Adrenal gland (tissue), 9 donors: ENCODE measurements at regions not wholly inside any gene's neighbourhood (a gene's known extent, or its start where the extent isn't known, plus 50 kb on each side); places are given as distances from the start of the nearest gene placed in this dataset.

Experiments used
- DNase-seq, 7 donors: peaks; one replicate each; pipeline ENCODE4 v3.0.0-alpha.2; 2019 to 2020
- H3K27ac ChIP-seq, 5 donors: fragments of 200-600 bp; sonication (generic) in 4 of 5; 1 replicate in 3 of 5; 2 replicates in 2 of 5; pipeline versions ENCODE4 v1.5.1 to v1.8.0; 2016 to 2020; ENCODE audit warnings: mild to moderate bottlenecking in 1 of 5
- H3K27me3 ChIP-seq: fragments of 200-600 bp; 2 replicates; pipeline ENCODE4 v1.8.0; 2021
- H3K36me3 ChIP-seq, 2 donors: fragments of 200-600 bp; replicated peaks in 1 of 2; 1 replicate in 1 of 2; 2 replicates in 1 of 2; pipeline versions ENCODE4 v1.5.1 to v1.8.0; 2018 to 2022
- H3K4me1 ChIP-seq, 2 donors: fragments of 200-600 bp; replicated peaks in 1 of 2; 1 replicate in 1 of 2; 2 replicates in 1 of 2; pipeline versions ENCODE4 v1.5.1 to v1.8.0; 2018 to 2021
- H3K4me3 ChIP-seq, 4 donors: fragments of 200-600 bp; sonication (generic) in 3 of 4; one replicate each; pipeline ENCODE4 v1.5.1; 2016 to 2018
- H3K9me3 ChIP-seq, 3 donors: fragments of 200-600 bp; sonication (generic) in 1 of 3; replicated peaks in 1 of 3; 1 replicate in 2 of 3; 2 replicates in 1 of 3; pipeline versions ENCODE4 v1.5.1 to v1.8.0; 2016 to 2021
- CTCF ChIP-seq, 6 experiments: fragments of 450-650 bp in 4 of 6; fragments of 200-600 bp in 2 of 6; sonication (generic) in 1 of 6; IDR thresholded peaks; 1 replicate in 5 of 6; 2 replicates in 1 of 6; pipeline versions ENCODE4 v1.5.1 to v1.8.0; 2016 to 2021; ENCODE audit warnings: antibody characterized with exemption in 6 of 6, mild to moderate bottlenecking in 2 of 6, moderate library complexity in 1 of 6
- POLR2A ChIP-seq, 2 donors: fragments of 450-650 bp; IDR thresholded peaks; one replicate each; pipeline ENCODE4 v1.6.1; 2017; ENCODE audit warnings: antibody characterized with exemption in 2 of 2, mild to moderate bottlenecking in 2 of 2, moderate library complexity in 1 of 2
- WGBS, 4 donors: extraction: QIAGEN DNeasy Blood & Tissue Kit in 2 of 4; methylation state at CpG; one replicate each; pipeline versions ENCODE4 v1.1.5 to v1.1.7; 2013 to 2017; 5-methylcytosine and 5-hydroxymethylcytosine counted together
- intact Hi-C, 2 donors: fragments of 100-400 bp; cut with DNase I; formaldehyde crosslinking; loops; one replicate each; pipeline versions ENCODE4 v1.14.1 to v1.15.0; 2022 to 2023
- donor health status: healthy with polysubstance abuse.
- donor health status: Bipolar disorder and iron deficiency.
- donor health status: DM: yes; HTN: yes; CAD: no.
- donor health status: DM: no; HTN: no; CAD: no.
- donor health status: DM: no; HTN: no; CAD: no.

- TF ChIP-seq POLR2A (IDR thresholded peaks at IDR 0.05) (no peak), CTCF (IDR thresholded peaks at IDR 0.05) (no peak)
- Histone ChIP-seq H3K4me3 (no peak overlapping the region), H3K9me3 (peaks cover 0 to 7% (median 0%) of the 10 kb centered on the region in 3 donors), H3K27me3 (no peaks in the 10 kb centered on the region), H3K27ac (no peak overlapping the region), H3K36me3 (no peaks in the 10 kb centered on the region), H3K4me1 (no peaks in the 10 kb centered on the region)
- WGBS, 4 donors = 81 to 93% (median 92%) methylated on average over 1 of the region's 1 CpG
- no peak for DNase-seq
- intact Hi-C loops = no loop called here
These were observed 531.7 kb downstream of the DNAJB9 start for GRCh38 chr7:109101332-109101731.

GRCh38 chr7:109109558-109109957 is 539.9 kb downstream of the DNAJB9 start:
- Histone ChIP-seq H3K4me3 (no peak overlapping the region), H3K27me3 (no peaks in the 10 kb centered on the region), H3K36me3 (no peaks in the 10 kb centered on the region), H3K9me3 (no peaks in the 10 kb centered on the region), H3K4me1 (no peaks in the 10 kb centered on the region), H3K27ac (no peak overlapping the region)
- 73 to 84% (median 75%) methylated on average over 1 of the region's 1 CpG for WGBS, 4 donors
- intact Hi-C loops = no loop called here
- DNase-seq = no peak
- TF ChIP-seq POLR2A (IDR thresholded peaks at IDR 0.05) (no peak), CTCF (IDR thresholded peaks at IDR 0.05) (no peak)

DNA sequence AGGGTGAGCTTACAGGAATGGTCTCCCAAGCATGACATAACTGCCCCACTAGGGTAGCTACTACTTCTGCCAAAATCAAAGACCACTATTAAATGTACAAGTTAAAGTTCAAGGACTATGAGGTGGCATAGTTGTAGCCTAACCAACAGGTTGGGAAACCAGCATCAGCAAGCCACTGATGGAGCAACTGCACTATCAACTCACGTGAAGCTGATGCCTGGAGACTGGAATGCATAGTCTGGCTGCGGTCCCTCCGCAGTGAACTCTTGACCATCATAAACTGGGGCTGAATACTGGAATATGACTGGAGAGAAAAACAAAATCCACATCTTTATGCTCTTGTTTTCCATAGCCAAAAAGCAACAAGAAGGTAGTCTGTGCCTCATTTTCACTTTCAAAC is 541.4 kb downstream of the DNAJB9 start:
- H3K27me3 ChIP-seq = no peaks in the 10 kb centered on the region
- no peak overlapping the region for H3K4me3 ChIP-seq
- H3K9me3 ChIP-seq = no peaks in the 10 kb centered on the region
- 74 to 93% (median 82%) methylated on average over 3 of the region's 3 CpGs for WGBS, 4 donors
- intact Hi-C loops = no loop called here
- TF ChIP-seq POLR2A (IDR thresholded peaks at IDR 0.05) = no peak
- no peak for TF ChIP-seq CTCF (IDR thresholded peaks at IDR 0.05)
- DNase-seq = no peak
- H3K27ac ChIP-seq = no peak overlapping the region
- no peaks in the 10 kb centered on the region for H3K36me3 ChIP-seq
- H3K4me1 ChIP-seq = no peaks in the 10 kb centered on the region

DNA sequence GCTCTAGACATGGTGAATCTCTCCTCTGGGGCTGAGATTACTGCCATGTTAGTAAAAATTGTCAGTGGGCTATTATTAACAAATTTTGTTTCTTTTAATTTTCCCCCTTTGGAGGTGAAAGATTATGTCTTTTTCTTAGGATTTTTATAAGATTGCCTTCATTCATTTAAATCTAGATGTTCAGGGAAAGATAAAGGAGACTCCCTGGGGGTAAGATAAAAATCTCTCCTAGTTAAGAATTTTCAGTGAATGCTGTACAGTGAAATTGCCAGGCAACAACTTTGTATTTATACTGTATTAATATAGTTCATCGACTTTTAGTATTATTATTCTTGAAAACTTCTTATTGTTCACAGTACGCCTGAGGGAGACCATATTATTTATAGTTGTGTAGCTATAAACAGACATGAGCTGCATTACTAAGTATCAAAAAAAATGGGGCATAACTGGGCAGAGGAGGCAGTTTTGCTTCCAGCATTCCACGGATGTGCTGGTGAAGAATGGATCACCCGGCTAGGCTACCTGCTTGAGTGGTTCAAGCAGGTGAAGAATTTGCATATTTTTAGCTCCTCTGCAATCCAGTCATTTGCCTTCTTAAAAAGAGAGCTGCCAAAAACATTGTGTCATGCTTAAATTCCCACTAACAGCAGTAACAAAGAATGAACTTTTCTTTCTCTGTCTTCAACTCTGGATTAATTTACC is 552.1 kb downstream of the DNAJB9 start:
- Histone ChIP-seq H3K9me3 (no peaks in the 10 kb centered on the region), H3K36me3 (no peaks in the 10 kb centered on the region), H3K4me3 (no peak overlapping the region), H3K27me3 (no peaks in the 10 kb centered on the region), H3K4me1 (no peaks in the 10 kb centered on the region), H3K27ac (no peak overlapping the region)
- DNase-seq = no peak
- 68 to 74% (median 74%) methylated on average over 4 of the region's 4 CpGs for WGBS, 4 donors
- TF ChIP-seq CTCF (IDR thresholded peaks at IDR 0.05) = no peak
- TF ChIP-seq POLR2A (IDR thresholded peaks at IDR 0.05) = no peak
- intact Hi-C loops = no loop called here
